Kidney glomerular epithelial cell (primary cell): ENCODE measurements at regions not wholly inside any gene's neighbourhood (a gene's known extent, or its start where the extent isn't known, plus 50 kb on each side); places are given as distances from the start of the nearest gene placed in this dataset.

Experiments used
- DNase-seq: peaks from one replicate; lab custom pipeline; 2025; lab: John Stamatoyannopoulos, UW

- peak; percentile 90 for DNase-seq
These were observed 54.4 kb downstream of the ZNF503 start for GRCh38 chr10:75347186-75347585.

- no peak for DNase-seq
These were observed 55.8 kb downstream of the ZNF503 start for GRCh38 chr10:75345738-75346137.

GRCh38 chr10:75344170-75344569 lies 57.4 kb downstream of the ZNF503 start:
- no peak for DNase-seq

- DNase-seq, result no peak
These were observed 59.2 kb downstream of the ZNF503 start for GRCh38 chr10:75342397-75342796.

GRCh38 chr10:75335983-75336382 lies 65.6 kb downstream of the ZNF503 start:
- no peak for DNase-seq

- DNase-seq, result no peak
These were observed 66.4 kb downstream of the ZNF503 start for GRCh38 chr10:75335191-75335590.

- no peak for DNase-seq
These were observed 66.8 kb downstream of the ZNF503 start for GRCh38 chr10:75334720-75335119.

GRCh38 chr10:75332081-75332480 lies 69.5 kb downstream of the ZNF503 start:
- DNase-seq, result no peak

- DNase-seq, result no peak
These were observed 70.5 kb downstream of the ZNF503 start for GRCh38 chr10:75331081-75331480.

GRCh38 chr10:75329190-75329745 lies 72.3 kb downstream of the ZNF503 start:
- DNase-seq, result no peak

- DNase-seq, result no peak
These were observed 75.3 kb downstream of the ZNF503 start for GRCh38 chr10:75326306-75326705.

GRCh38 chr10:75319274-75319673 lies 82.3 kb downstream of the ZNF503 start:
- DNase-seq, result no peak

GRCh38 chr10:75314570-75314969 lies 78.8 kb upstream of the COMTD1 start:
- DNase-seq, result no peak

- DNase-seq, result no peak
These were observed 76.7 kb upstream of the COMTD1 start for GRCh38 chr10:75312440-75312839.

- no peak for DNase-seq
These were observed 69.9 kb upstream of the COMTD1 start for GRCh38 chr10:75305675-75306074.

GRCh38 chr10:75304741-75305390 lies 69.1 kb upstream of the COMTD1 start:
- peak; percentile 88 for DNase-seq

GRCh38 chr10:75304313-75304712 lies 68.6 kb upstream of the COMTD1 start:
- DNase-seq, result no peak

- DNase-seq, result no peak
These were observed 67.5 kb upstream of the COMTD1 start for GRCh38 chr10:75303045-75303777.

GRCh38 chr10:75302029-75302428 lies 66.3 kb upstream of the COMTD1 start:
- DNase-seq, result no peak

- no peak for DNase-seq
These were observed 61.4 kb upstream of the COMTD1 start for GRCh38 chr10:75297021-75297599.

- no peak for DNase-seq
These were observed 60.2 kb upstream of the COMTD1 start for GRCh38 chr10:75295868-75296441.

- peak; percentile 90 for DNase-seq
These were observed 59.3 kb upstream of the COMTD1 start for GRCh38 chr10:75294866-75295701.
